ENCODE measurements at regions not wholly inside any gene's neighbourhood (a gene's known extent, or its start where the extent isn't known, plus 50 kb on each side); places are given as distances from the start of the nearest gene placed in this dataset.

DNA sequence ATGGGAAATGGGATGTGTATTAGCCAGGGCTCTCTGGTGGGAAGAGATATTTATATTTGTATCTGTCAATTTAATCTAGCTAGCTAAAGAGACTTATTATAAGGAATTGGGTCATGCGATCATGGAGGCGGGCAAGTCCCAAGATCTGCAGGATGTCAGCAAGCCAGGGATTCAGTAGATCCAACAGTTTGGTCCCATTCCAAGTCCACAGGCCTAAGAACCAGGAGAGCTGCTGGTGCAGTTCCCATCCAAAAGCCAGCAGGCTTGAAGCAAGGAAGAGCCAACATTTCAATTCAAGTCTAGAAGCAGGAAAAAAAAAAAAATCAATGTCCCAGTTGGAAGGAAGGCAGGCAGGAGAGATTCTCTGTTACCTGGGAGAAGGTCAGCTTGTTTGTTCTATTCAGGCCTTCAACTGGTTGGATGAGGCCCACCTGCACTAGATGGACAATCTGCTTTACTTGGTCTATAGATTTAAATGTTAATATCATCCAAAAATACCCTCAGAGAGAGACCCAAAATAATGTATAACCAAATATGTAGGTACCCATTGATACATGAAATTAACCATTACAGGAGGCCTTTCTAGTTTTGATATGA lies 60.7 kb upstream of the BCAT1 start:
- H3K36me3 ChIP-seq: no peaks in the 10 kb centered on the region
- DNase-seq: no peak
- TF ChIP-seq, protein P1, sequence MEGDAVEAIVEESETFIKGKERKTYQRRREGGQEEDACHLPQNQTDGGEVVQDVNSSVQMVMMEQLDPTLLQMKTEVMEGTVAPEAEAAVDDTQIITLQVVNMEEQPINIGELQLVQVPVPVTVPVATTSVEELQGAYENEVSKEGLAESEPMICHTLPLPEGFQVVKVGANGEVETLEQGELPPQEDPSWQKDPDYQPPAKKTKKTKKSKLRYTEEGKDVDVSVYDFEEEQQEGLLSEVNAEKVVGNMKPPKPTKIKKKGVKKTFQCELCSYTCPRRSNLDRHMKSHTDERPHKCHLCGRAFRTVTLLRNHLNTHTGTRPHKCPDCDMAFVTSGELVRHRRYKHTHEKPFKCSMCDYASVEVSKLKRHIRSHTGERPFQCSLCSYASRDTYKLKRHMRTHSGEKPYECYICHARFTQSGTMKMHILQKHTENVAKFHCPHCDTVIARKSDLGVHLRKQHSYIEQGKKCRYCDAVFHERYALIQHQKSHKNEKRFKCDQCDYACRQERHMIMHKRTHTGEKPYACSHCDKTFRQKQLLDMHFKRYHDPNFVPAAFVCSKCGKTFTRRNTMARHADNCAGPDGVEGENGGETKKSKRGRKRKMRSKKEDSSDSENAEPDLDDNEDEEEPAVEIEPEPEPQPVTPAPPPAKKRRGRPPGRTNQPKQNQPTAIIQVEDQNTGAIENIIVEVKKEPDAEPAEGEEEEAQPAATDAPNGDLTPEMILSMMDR (IDR thresholded peaks at IDR 0.05): no peak
- no peak for TF ChIP-seq POLR2A (IDR thresholded peaks at IDR 0.05)
- no peaks in the 10 kb centered on the region for H3K4me1 ChIP-seq
- no peaks in the 10 kb centered on the region for H3K27me3 ChIP-seq
- no peak overlapping the region for H3K4me3 ChIP-seq
- no peak overlapping the region for H3K27ac ChIP-seq
- H3K9me3 ChIP-seq: no peaks in the 10 kb centered on the region

DNA sequence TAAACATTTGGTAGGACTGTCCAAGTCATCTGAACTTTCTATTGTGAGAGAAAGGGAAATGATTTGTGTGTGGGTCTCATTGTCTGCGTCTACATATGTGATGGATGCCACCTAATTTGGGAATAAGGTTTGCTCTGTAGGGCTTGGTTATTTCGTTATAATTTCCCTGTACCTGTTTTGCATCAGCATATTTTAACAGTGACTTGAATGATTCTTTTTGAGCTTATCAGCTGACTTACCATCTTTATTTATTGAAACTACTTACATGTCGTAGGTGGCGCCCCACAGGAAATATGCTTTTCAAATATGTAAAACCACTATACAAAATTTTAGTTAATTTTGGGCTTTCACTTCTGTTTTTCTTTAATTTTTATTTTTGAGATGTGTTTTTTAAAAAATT lies 56.5 kb upstream of the BCAT1 start:
- no peak overlapping the region for H3K4me3 ChIP-seq
- DNase-seq: peak in 1 of 3 donors; percentile 44
- H3K27ac ChIP-seq: no peak overlapping the region
- H3K27me3 ChIP-seq: no peaks in the 10 kb centered on the region
- no peaks in the 10 kb centered on the region for H3K36me3 ChIP-seq
- no peaks in the 10 kb centered on the region for H3K9me3 ChIP-seq
- no peaks in the 10 kb centered on the region for H3K4me1 ChIP-seq
- TF ChIP-seq POLR2A (IDR thresholded peaks at IDR 0.05): no peak
- TF ChIP-seq, protein P1 (IDR thresholded peaks at IDR 0.05): no peak

DNA sequence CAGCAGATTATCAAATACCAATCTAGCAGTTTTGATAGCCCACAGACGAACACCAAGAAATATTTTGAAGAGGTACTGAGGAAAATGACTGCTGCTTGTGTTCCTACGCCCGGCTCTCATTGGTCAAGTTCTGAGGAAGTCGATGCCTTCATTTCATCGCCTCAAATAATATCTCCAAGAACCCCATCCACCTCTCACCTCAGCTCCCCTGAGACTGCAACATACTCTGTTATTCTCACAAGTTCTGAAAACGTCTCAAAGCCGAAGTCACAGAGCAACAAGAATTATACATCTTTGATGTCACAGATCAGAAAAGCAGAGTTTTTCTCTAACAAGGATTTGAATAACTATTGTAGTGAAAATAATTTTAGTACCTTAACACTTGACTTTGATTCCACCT lies 55.5 kb upstream of the BCAT1 start:
- H3K4me3 ChIP-seq: no peak overlapping the region
- no peaks in the 10 kb centered on the region for H3K36me3 ChIP-seq
- DNase-seq: no peak
- no peaks in the 10 kb centered on the region for H3K27me3 ChIP-seq
- no peak overlapping the region for H3K27ac ChIP-seq
- TF ChIP-seq POLR2A (IDR thresholded peaks at IDR 0.05): no peak
- TF ChIP-seq, protein P1 (IDR thresholded peaks at IDR 0.05): no peak
- H3K9me3 ChIP-seq: no peaks in the 10 kb centered on the region
- no peaks in the 10 kb centered on the region for H3K4me1 ChIP-seq

DNA sequence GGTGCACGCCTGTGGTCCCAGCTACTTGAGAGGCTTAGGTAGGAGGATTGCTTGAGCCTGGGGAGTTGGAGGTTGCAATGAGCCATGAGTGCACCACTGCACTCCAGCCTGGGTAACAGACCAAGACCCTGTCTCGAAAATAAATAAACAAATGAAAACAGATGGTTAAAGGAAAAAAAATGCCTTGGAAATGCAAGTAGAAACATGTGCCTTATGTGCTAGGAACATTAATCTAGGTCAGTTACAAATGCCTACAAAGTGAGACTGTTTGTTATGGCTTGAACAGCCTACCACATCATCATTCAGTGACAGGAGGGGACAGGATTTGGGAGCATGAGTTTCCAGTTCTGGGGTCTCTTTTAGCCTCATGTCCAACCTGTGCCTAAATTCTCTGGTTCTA lies 52.4 kb upstream of the BCAT1 start:
- H3K4me3 ChIP-seq: no peak overlapping the region
- no peak overlapping the region for H3K27ac ChIP-seq
- H3K27me3 ChIP-seq: no peaks in the 10 kb centered on the region
- no peak for TF ChIP-seq POLR2A (IDR thresholded peaks at IDR 0.05)
- TF ChIP-seq, protein P1 (IDR thresholded peaks at IDR 0.05): no peak
- H3K4me1 ChIP-seq: no peaks in the 10 kb centered on the region
- H3K9me3 ChIP-seq: no peaks in the 10 kb centered on the region
- no peaks in the 10 kb centered on the region for H3K36me3 ChIP-seq
- DNase-seq: no peak
